ENCODE measurements at regions not wholly inside any gene's neighbourhood (a gene's known extent, or its start where the extent isn't known, plus 50 kb on each side); places are given as distances from the start of the nearest gene placed in this dataset.

GRCh38 chr5:115708819-115709477, 83.1 kb upstream of the TMED7 start (continued):
- no peak for TF ChIP-seq REST (IDR thresholded peaks at IDR 0.05; ENCODE audit: borderline replicate concordance in 1 of 2, low read depth in 1 of 2, low read length in 2 of 2)
- TF ChIP-seq CTCF (CRISPR knock-in tag; IDR thresholded peaks at IDR 0.05): no peak
- TF ChIP-seq MEIS1 (CRISPR knock-in tag; IDR thresholded peaks at IDR 0.05; ENCODE audit: borderline replicate concordance): no peak
- TF ChIP-seq SP1 (IDR thresholded peaks at IDR 0.05): no peak
- TF ChIP-seq SP1 (CRISPR knock-in tag; IDR thresholded peaks at IDR 0.05): no peak
- TF ChIP-seq KLF15 (CRISPR knock-in tag; IDR thresholded peaks at IDR 0.05; ENCODE audit: borderline replicate concordance): no peak
- TF ChIP-seq ZNF451 (CRISPR knock-in tag; IDR thresholded peaks at IDR 0.05): no peak
- no peak for TF ChIP-seq ISL2 (CRISPR knock-in tag; IDR thresholded peaks at IDR 0.05)
- no peak for TF ChIP-seq KLF11 (CRISPR knock-in tag; IDR thresholded peaks at IDR 0.05)
- TF ChIP-seq RFXAP (CRISPR knock-in tag; IDR thresholded peaks at IDR 0.05; ENCODE audit: borderline replicate concordance): no peak
- no peak for TF ChIP-seq ZNF24 (IDR thresholded peaks at IDR 0.05)
- TF ChIP-seq ZUFSP (CRISPR knock-in tag; IDR thresholded peaks at IDR 0.05; ENCODE audit: borderline replicate concordance): no peak
- TF ChIP-seq, protein P1, sequence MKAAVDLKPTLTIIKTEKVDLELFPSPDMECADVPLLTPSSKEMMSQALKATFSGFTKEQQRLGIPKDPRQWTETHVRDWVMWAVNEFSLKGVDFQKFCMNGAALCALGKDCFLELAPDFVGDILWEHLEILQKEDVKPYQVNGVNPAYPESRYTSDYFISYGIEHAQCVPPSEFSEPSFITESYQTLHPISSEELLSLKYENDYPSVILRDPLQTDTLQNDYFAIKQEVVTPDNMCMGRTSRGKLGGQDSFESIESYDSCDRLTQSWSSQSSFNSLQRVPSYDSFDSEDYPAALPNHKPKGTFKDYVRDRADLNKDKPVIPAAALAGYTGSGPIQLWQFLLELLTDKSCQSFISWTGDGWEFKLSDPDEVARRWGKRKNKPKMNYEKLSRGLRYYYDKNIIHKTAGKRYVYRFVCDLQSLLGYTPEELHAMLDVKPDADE (CRISPR knock-in tag; IDR thresholded peaks at IDR 0.05): no peak
- no peak for TF ChIP-seq ZNF777 (CRISPR knock-in tag; IDR thresholded peaks at IDR 0.05)
- TF ChIP-seq, protein P2, sequence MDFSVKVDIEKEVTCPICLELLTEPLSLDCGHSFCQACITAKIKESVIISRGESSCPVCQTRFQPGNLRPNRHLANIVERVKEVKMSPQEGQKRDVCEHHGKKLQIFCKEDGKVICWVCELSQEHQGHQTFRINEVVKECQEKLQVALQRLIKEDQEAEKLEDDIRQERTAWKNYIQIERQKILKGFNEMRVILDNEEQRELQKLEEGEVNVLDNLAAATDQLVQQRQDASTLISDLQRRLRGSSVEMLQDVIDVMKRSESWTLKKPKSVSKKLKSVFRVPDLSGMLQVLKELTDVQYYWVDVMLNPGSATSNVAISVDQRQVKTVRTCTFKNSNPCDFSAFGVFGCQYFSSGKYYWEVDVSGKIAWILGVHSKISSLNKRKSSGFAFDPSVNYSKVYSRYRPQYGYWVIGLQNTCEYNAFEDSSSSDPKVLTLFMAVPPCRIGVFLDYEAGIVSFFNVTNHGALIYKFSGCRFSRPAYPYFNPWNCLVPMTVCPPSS (IDR thresholded peaks at IDR 0.05): no peak
- TF ChIP-seq ZNF18 (CRISPR knock-in tag; IDR thresholded peaks at IDR 0.05; ENCODE audit: insufficient replicate concordance): no peak
- no peak for TF ChIP-seq E2F2 (CRISPR knock-in tag; IDR thresholded peaks at IDR 0.05; ENCODE audit: borderline replicate concordance)

Data from HepG2 (cell line).